Hematopoietic multipotent progenitor cell (in vitro differentiated cells): ENCODE measurements at regions not wholly inside any gene's neighbourhood (a gene's known extent, or its start where the extent isn't known, plus 50 kb on each side); places are given as distances from the start of the nearest gene placed in this dataset.
A peak's percentile ranks its signal among the peaks of the same experiment; 100 is the strongest.
"Not testable (repeated sequence)": the region's sequence is repeated elsewhere in the genome, so short reads cannot be mapped to it uniquely, and the experiment has no call there.

ENCODE experiments used
- DNase-seq, 3 donors: peaks; one replicate each; pipeline ENCODE4 v3.0.0-alpha.2; 2011 to 2015; ENCODE audit warnings: low read depth in 2 of 3, low spot score in 2 of 3

DNA sequence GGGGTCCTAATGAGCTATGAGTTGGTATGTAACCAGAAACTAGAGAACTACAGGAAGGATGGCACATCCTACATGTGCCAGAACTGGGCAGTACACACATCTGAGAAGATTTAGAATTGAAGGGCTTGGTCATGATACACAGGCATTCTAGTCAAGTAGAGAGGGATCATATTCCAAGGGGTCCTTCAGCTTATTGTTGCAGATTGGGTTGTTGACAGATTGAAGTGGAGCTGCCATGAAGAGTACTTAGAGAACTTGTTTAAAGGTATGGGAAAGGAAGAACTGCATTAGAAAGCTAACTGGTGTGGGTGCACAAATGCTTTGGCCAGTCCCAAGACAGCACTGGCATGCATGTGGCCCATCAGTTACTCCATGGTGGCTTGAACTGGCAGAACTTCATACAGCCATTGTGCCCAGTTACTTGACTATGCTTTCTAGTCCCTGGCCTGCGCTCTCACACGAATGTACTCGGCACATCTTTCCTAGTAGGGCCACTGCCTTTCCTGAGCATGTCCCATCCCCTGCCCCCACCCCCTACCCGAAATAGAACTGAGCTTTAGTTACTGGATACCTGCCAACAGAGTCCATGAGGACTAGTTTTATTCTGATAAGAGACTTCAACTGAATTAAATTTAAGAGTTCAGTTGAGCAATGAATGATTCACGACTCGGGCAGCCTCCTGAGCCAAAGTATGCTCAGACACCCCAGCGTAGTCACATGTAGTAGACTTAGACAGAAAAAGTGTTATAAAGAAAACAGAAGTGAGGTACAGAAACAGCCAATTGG, 64.0 kb downstream of the CCNG2 start:
- no peak for DNase-seq

DNA sequence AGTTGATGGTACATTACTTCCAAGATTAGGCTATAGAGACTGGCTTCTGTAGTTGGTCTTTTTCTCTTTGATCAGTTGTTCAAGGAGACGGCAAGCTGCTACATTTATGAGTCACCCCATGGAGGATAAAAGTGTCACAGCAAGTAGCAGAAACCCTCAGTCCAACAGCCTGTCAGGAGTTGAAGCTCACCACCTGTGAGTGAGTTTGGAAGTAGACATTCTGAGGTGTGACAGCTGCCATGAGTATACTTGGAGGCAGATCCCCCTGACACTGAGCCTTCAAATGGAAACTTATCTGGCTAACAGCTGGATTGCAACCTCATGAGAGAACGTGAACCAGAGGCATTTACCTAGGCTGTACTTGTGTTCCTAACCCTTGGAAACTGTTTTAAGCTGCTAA, 68.0 kb downstream of the CCNG2 start:
- DNase-seq = no peak

DNA sequence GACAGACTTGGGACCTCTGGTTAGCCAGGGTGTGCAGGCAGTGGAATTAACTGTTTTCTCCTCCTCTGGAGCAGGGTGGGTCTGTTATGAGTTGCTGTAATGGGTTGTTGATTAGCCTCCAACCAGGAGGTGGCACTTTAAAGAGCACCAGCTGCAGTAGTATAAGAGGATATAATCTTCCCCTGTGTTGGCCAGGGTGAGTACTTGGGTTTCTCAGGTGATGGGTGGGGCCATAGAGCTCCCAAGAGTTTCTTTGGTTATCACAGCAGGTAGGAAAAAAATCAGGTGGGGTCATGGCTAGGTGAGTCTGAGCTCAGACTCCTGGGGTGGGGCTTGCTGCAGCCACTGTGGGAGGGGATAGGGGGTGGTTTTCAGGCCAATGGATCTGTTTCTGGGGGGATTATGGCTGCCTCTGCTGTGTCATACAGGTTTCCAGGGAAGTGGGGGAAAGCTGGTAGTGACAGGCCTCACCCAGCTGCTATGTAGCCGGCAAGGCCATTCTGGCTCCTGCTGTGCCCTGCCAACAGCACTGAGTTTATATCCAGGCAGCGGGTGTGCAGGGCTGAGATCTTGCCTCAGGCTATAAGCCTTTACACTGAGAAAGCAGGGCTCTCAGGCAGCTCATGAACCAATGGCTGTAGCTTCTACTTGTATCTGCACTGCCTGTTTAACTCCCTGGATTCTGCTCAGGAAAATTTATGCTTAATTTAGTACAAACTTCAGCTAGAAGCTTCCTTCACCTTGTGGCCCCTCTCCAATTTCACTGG, 70.1 kb downstream of the CCNG2 start:
- DNase-seq = no peak

DNA sequence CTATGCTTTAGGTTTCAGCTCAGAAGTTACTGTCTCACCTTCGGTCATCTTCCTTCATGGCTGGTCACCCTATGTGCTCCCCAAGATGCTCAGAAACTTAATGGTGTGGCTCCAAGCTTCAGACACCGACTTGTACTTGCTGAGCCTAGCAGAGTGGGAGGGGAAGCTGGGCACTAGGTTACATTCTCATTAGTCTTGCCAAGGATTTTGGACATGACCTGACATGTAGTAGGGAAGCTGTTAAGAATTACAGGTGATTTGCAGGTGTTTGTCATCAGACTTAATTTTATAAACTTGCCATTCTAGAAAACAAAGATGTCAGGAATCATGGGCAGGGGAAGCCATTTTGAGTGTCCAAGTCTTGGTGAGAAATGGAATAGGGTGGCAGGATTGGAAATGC, 72.4 kb downstream of the CCNG2 start:
- no peak for DNase-seq

DNA sequence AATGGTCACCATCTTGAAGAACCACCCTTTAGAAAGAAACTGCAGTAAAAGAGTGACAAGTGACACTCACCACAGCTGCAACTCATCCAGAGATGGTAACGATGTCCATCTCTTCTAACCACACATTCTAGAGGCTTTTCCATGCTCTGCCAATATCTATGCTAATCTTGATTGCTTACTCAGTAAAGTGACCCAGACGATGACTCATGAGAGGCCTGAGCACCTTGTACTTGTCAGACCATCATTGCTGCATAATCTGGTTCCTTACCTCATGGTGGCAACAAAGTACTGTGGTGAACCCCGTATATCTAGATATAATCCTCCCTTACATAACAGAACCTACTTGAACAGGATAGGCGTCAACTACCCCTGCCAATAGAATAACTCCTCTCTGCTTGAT, 75.6 kb downstream of the CCNG2 start:
- DNase-seq = no peak

DNA sequence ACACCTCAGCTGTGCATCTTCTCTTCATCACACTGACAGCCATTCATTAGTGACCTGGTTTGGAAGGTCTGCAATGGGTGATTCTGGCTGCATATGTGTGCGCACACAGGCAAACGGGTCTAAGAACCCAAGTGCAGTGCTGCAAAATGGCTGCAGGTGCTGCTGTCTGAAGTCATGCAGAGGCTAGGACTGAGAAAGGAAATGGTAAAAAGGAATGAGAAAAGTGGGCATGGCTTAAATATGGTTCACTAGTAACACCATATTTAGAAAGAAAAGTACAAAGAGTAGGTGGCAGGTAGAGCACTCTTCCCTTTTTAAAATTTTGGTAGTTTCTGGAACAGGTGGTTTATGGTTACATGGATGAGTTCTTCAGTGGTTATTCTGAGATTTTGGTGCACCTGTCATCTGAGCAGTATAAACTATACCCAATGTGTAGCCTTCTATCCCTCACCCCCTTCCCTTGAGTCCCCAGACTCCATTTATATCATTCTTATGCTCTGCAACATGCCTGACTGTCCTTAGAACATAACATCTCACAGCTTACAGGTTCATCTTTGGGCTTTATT, 78.4 kb downstream of the CCNG2 start:
- no peak for DNase-seq

DNA sequence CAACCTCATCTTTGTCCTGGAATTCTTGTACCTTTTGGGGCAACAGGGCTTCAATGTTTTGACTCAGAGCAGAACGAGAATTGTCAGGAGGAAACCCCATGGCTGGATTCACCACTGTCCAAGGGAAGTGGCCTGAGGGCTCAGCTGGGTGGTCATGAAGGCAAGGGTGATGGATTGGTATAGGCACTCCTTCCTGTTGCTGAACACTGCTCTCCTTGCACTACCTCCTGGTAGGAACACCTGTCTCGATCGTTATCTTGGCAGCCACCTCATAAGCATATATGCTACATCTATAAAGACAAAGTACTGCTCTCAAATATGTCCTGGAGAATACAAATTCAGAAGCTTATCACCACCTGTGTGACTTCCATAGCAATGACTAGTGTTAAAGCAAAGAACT, 79.8 kb downstream of the CCNG2 start:
- DNase-seq = no peak

DNA sequence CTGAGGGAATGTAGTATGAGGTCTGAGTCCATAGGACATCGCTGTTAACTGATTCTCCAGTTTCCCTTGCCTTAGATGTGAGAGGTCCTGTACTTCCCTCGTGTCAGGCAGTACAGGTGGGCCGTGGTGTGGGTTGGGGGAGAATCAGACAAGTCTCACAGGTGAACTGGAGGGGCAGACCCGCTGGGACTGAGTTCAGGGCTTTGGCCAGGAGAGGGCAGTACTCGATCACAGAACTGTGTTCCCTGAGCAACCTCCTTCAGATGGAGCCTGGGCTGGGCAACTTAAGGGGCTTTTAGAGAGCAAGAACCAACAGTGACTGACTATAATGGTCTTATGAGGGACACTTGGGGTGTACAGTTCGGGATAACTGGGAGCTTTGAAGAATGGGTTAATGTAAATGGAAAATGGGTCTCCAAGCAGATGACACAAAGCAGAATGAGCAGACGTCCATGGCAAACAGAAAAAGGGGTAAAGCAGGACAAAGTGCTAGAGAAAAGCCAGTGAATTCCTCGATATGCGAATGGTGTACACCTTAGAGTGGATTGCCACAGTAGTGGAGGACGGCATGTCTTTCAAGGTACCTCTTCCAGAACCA, 83.6 kb downstream of the CCNG2 start:
- DNase-seq = peak; percentile 3 to 75 (median 48)

DNA sequence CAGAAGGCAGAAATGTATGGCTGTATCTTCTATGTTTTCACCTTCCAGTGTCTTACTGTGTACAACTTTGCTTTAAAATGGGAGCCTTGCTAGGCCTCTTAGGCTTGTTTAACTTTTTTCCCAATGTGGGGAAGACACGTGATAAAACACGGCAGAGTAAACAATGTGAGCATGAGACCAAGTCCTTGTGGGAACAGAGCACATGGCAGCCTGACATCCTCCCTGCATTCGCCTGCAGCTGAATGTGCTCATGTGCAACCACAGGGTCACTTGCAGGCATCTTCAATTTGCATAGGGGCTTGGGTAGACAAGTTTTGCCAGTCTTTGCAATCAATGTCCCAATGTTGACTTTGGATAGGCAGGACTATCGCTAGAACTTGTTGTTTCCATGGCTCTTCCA, 91.8 kb downstream of the CCNG2 start:
- DNase-seq = no peak

DNA sequence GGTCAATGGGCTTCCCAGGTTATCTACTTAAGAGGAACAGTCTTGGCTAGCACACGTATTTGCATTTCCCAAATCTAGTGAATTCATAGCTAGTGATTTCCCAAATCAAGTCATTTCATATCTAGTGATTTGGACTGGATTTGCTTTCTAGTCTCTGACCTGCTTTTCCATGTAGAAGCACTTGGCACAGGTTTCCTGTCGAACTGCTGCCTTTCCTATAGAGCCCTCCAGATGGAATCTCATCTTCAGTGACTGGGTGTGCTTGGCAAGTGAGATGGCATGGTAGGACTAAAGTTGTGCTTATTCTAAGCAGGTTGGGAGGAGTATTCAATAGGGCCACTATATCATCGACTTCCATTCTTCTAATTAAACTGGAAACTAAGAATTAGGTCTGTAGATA, 94.7 kb downstream of the CCNG2 start:
- no peak for DNase-seq

DNA sequence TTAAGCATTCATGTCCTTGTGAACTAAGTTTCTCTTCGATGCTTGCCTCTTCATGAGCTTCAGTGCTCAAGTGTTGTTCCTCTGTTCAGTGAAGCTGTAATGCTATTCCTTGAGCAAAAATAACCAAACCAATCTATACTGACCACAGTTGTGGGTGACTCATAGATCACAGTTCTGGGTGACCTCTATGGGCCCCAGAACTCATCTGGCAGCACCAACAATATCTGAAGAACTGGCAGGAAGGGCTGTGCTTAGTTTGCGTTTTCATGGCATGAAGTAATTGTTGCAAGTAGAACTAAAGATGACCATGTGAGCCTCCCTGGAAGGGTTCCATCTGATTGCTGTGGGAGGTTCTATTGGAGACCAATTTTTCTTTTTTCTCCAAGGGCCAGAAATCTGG, 106.2 kb downstream of the CCNG2 start:
- DNase-seq = no peak

DNA sequence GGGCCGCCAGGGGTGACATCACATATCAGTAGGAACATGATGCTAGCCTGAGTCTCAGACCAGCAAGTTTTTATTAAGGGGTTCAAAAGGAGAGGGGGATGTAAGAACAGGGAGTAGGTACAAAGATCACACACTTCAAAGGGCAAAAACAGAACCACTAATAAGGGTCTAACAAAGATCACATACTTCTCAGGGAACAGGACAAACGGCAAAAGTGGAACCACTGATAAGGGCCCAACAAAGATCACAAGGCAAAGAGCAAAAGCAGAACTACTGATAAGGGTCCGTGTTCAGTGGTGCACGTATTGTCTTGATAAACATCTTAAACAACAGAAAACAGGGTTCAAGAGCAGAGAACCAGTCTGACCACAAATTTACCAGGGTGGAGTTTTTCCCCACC, 107.0 kb downstream of the CCNG2 start:
- not testable (repeated sequence) for DNase-seq

DNA sequence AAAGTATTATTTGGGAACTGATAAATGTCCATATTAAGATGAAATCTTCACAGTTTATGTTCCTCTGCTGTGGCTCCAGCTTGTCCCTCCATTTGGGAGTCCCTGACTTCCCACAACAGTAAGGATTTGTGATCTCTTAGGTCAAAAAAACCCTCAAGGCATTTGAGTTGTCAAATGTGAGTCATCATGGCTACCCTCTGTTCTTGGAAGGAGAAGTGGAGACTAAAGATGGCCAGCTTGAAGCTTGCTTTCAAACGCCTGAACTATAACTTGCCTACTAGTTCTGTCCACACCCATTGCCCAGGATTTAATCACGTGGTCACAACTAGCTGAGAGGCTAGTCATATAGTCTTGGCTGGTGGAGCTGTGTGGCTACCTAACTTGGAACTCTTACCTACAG, 107.8 kb downstream of the CCNG2 start:
- no peak for DNase-seq

DNA sequence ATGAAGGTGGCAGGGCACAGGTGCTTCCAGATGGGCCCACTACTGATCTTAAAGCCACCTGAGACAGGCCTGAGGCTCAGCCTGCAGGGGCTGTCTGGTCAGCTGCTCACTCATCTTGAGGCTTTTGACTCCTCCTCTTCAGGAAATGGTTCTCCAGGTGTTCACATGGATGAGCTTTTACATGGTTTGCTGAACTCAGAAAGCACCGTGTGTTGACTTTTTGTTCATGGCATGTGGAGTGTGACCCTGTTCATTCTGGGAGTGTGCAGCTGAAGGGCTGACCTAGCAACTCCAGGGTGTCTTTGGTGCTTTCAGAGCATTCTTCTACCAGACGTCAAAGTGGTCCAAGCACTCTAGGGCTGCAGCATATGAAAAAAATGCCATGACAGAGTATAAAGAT, 111.1 kb downstream of the CCNG2 start:
- DNase-seq = no peak

DNA sequence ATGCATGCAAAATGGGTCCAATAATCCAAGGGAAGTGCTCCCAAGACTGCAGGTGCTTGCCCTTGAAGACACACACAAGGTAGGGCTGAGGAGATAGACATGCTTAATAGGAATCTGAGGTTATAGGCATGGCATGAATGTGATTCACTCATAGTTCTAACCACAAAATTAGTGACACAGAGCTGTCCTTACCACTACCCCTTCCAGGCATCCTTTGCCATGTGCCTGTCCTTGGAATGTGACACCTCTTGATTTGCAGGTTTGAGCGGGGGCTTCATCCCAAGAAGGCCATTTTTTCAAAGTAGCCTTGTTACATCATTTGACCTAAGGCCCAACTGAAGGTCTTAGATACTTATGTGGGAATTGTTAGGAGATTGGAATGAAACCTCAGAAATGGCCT, 112.5 kb downstream of the CCNG2 start:
- DNase-seq = no peak

DNA sequence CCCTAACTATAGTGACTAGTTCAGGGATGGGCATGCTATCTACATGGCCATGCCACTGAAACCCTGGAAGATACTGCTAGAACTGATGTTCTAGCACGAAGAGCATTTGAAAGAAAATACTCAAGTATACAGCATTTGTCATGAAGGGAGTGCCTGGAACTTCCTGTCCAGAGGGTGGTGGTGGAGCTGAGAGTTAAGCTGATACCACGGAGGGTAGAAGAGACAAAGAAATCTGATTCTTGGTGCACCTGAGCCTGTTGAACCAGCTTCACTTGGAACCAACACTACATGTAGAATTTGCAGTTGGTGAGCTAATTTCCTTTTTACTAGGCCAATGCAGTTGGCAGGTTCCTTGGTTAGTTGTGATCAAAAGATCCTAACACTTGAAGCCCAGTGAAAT, 116.4 kb downstream of the CCNG2 start:
- DNase-seq = no peak

DNA sequence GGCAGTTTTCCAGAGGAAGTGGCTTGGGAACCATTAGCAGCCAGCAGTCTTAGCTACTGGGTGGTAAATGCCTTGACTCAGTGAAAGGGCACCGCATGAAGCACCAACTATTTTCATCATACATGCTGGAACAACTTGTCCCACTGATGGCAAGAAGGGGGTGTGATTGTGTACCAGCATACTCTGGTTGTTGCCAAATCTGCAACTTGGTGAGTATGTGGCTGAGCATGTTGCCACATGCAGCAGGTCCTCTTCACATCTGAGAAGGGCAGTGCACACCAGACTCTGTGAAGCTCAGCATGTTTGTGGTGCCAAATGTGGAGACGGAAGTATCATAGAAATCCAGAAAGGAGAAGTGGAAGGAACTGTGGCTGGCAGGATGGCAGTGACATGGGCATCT, 122.1 kb downstream of the CCNG2 start:
- DNase-seq = not testable (repeated sequence)

DNA sequence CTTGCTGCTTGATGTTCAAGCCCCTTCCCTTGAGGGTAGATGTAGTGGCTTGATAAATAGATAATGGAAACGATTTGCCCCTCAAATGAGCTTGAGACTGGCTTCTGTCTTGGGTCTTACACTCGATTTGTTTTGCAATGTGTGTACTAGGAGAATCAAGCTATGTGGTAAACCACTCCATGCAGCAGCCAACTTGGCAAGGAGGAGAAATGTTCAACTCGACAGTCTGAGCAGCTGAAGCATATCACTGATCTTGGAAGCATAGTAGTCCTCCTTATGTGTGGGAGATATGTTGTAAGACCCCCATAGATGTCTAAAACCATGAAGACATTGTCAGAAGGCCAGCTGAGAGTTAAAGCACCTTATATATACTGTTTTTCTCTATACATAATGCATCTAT, 125.3 kb downstream of the CCNG2 start:
- no peak for DNase-seq

DNA sequence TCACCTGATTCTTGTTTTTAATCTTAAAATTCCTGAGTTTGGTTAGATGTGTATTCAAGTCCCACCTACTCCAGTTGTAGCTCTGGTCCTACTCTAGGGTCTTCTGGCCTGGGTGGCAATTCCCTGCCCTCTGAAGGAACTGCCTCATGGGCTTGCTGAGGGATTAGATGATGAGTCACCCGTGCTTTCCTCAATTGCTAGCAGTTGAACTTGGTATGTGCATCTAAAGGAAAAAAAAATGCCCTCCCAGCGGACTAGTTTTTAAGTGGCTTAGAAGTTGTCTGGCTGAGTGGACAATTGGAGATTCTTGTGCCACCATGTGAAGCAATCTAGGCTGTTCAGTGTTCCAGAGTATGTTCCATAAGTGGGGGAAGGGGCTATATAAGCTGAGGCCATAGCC, 127.0 kb downstream of the CCNG2 start:
- no peak for DNase-seq

DNA sequence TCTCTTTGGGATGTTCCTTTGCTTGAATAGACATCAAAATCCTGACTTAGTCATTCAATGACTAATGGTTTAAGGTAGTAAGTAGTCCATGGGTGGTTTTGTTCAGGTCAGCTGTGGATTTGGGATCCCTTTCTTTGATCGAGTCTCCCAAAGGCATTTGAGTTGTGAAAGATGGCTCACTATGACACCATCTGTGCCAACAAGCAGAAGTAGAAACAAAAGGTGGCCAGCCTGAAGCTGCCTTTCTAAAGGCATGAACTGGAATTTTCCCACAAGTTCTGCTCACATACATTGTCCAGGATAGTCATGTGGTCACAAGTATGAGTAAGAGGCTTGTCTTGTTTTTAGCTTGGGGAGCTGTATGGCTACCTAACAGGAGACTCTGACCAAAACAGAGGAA, 129.9 kb downstream of the CCNG2 start:
- no peak for DNase-seq

DNA sequence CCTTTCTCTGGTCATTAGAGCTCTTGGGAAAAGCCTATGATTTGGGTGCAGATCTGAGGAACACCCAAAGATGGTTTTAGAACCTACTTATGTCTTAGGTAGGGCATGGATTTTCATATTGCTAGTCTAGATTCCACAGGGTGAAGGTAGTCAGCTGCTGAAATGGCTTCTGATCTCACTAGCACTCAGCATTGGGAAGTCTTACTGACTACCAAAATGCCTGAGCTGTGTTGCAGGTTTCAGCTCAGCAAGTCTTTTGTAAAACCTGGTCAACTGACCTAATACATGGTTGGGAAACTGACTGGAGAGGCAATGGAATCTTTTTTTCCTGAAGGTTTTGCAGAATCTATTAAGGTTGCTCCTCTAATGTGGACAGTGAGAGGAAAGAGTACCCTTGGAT, 136.4 kb downstream of the CCNG2 start:
- DNase-seq = no peak

DNA sequence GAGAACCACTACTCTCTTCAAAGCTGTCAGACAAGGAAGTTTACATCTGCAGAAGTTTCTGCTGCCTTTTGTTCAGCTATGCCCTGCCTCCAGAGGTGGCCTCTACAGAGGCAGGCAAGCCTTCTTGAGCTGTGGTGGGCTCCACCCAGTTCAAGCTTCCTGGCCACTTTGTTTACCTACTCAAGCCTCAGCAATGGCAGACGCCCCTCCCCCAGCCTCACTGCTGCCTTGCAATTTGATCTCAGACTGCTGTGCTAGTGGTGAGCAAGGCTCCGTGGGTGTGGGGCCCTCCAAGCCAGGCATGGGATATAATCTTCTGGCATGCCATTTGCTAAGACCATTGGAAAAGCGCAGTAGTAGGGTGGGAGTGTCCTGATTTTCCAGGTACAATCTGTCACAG, 144.0 kb downstream of the CCNG2 start:
- DNase-seq = not testable (repeated sequence)
